NCI-H226 (cell line): ENCODE measurements at regions not wholly inside any gene's neighbourhood (a gene's known extent, or its start where the extent isn't known, plus 50 kb on each side); places are given as distances from the start of the nearest gene placed in this dataset.
"Not testable (repeated sequence)": the region's sequence is repeated elsewhere in the genome, so short reads cannot be mapped to it uniquely, and the experiment has no call there.

Experiments used
- DNase-seq: peaks from one replicate; pipeline ENCODE4 v3.0.0-alpha.2; 2015

- no peak for DNase-seq
Measured at GRCh38 chr4:124873361-124874171, 161.0 kb upstream of the ANKRD50 start.

GRCh38 chr4:124872659-124873058, 160.1 kb upstream of the ANKRD50 start:
- DNase-seq: no peak

- no peak for DNase-seq
Measured at GRCh38 chr4:124869961-124870495, 157.5 kb upstream of the ANKRD50 start.

GRCh38 chr4:124868495-124868894, 156.0 kb upstream of the ANKRD50 start:
- DNase-seq: no peak

GRCh38 chr4:124867536-124867935, 155.0 kb upstream of the ANKRD50 start:
- DNase-seq: no peak

- DNase-seq: no peak
Measured at GRCh38 chr4:124866301-124866700, 153.8 kb upstream of the ANKRD50 start.

GRCh38 chr4:124863040-124863545, 150.6 kb upstream of the ANKRD50 start:
- no peak for DNase-seq

GRCh38 chr4:124862261-124862660, 149.7 kb upstream of the ANKRD50 start:
- DNase-seq: no peak

GRCh38 chr4:124861761-124862160, 149.2 kb upstream of the ANKRD50 start:
- no peak for DNase-seq

- DNase-seq: no peak
Measured at GRCh38 chr4:124854968-124855367, 142.4 kb upstream of the ANKRD50 start.

- DNase-seq: no peak
Measured at GRCh38 chr4:124851741-124852140, 139.2 kb upstream of the ANKRD50 start.

- no peak for DNase-seq
Measured at GRCh38 chr4:124846306-124846705, 133.8 kb upstream of the ANKRD50 start.

- DNase-seq: no peak
Measured at GRCh38 chr4:124839786-124840390, 127.4 kb upstream of the ANKRD50 start.

- DNase-seq: no peak
Measured at GRCh38 chr4:124833831-124834505, 121.4 kb upstream of the ANKRD50 start.

GRCh38 chr4:124828382-124828781, 115.8 kb upstream of the ANKRD50 start:
- DNase-seq: no peak

GRCh38 chr4:124817531-124817930, 105.0 kb upstream of the ANKRD50 start:
- DNase-seq: no peak

GRCh38 chr4:124812203-124812602, 99.7 kb upstream of the ANKRD50 start:
- not testable (repeated sequence) for DNase-seq

GRCh38 chr4:124810827-124811226, 98.3 kb upstream of the ANKRD50 start:
- DNase-seq: no peak

- no peak for DNase-seq
Measured at GRCh38 chr4:124807421-124807820, 94.9 kb upstream of the ANKRD50 start.

GRCh38 chr4:124806403-124806802, 93.9 kb upstream of the ANKRD50 start:
- no peak for DNase-seq

- no peak for DNase-seq
Measured at GRCh38 chr4:124804584-124804983, 92.1 kb upstream of the ANKRD50 start.

GRCh38 chr4:124804041-124804440, 91.5 kb upstream of the ANKRD50 start:
- DNase-seq: no peak

GRCh38 chr4:124803641-124804040, 91.1 kb upstream of the ANKRD50 start:
- DNase-seq: peak; percentile 75

GRCh38 chr4:124803026-124803425, 90.5 kb upstream of the ANKRD50 start:
- no peak for DNase-seq
